K562 (cell line): ENCODE measurements at regions not wholly inside any gene's neighbourhood (a gene's known extent, or its start where the extent isn't known, plus 50 kb on each side); places are given as distances from the start of the nearest gene placed in this dataset.

ENCODE experiments used
- ATAC-seq: fragments of 200-7000 bp; cut with Tn5 transposase; 3 replicates; pipeline ENCODE4 v1.9.1; 2020; ENCODE audit warnings: moderate library complexity
- BruUV-seq: library from RNA; stranded (reverse); fragments of 400-500 nt; replicated peaks from 2 replicates; lab custom pipeline; 2021; lab: Mats Ljungman, UMichigan
- CTCF ChIA-PET: fragments of 300-600 bp; formaldehyde crosslinking; extraction: SDS; loops from one replicate; lab custom pipeline; 2021; ENCODE audit warnings: low intra/inter-chr PET ratio; lab: Yijun Ruan, JAX
- POLR2A ChIA-PET: fragments of 300-600, 350-650 bp; sonication (Branson Sonifier 250); formaldehyde crosslinking; extraction: SDS; loops from one replicate; lab custom pipeline; 2021; ENCODE audit warnings: antibody characterized with exemption, inconsistent platforms; lab: Yijun Ruan, JAX
- DNase-seq, 4 experiments: peaks; one replicate each; pipeline versions ENCODE4 v3.0.0 to v3.0.0-alpha.2; 2011 to 2018; ENCODE audit warnings: low spot score in 3 of 4, mixed read lengths in 3 of 4; ENCODE audit errors: extremely low read depth in 1 of 4
- FAIRE-seq: peaks from 2 replicates; lab custom pipeline; 2011; peaks lifted over from hg19 to GRCh38; lab: Jason Lieb, UNC
- H2AFZ ChIP-seq: 2 replicates; pipeline ENCODE4 v1.6.0; 2011; ENCODE audit warnings: low read depth, low read length, control low read depth, inconsistent platforms
- H3K27ac ChIP-seq: fragments of 200-600 bp; 3 replicates; pipeline ENCODE4 v1.8.0; 2011; ENCODE audit warnings: low read depth, mild to moderate bottlenecking, control low read depth, inconsistent platforms, low read length, moderate library complexity, mixed read lengths; ENCODE audit errors: extremely low read depth
- H3K27me3 ChIP-seq, 2 experiments: fragments of 300-600 bp in 1 of 2; 2 replicates in 1 of 2; 3 replicates in 1 of 2; pipeline versions ENCODE4 v1.6.0 to v1.8.0; 2011; ENCODE audit warnings: inconsistent platforms in 2 of 2, low read length in 2 of 2, mild to moderate bottlenecking in 1 of 2, mixed read lengths in 1 of 2, moderate library complexity in 1 of 2; ENCODE audit not compliant: control insufficient read depth in 2 of 2, insufficient read depth in 2 of 2
- H3K36me3 ChIP-seq: fragments of 300-600 bp; 3 replicates; pipeline ENCODE4 v1.8.0; 2011; ENCODE audit warnings: mild to moderate bottlenecking, low read length, inconsistent platforms; ENCODE audit not compliant: control insufficient read depth, insufficient read depth
- H3K4me1 ChIP-seq, 2 experiments: fragments of 200-600 bp in 1 of 2; replicated peaks in 1 of 2; 2 replicates in 1 of 2; 3 replicates in 1 of 2; pipeline versions ENCODE4 v1.5.1 to v1.8.0; 2011; ENCODE audit warnings: inconsistent platforms in 2 of 2, low read length in 2 of 2, mild to moderate bottlenecking in 1 of 2, mixed read lengths in 1 of 2, moderate library complexity in 1 of 2; ENCODE audit not compliant: control insufficient read depth in 2 of 2, insufficient read depth in 2 of 2
- H3K4me2 ChIP-seq: 2 replicates; pipeline ENCODE4 v1.6.1; 2011; ENCODE audit warnings: low read length, control low read depth, inconsistent platforms, mixed read lengths; ENCODE audit not compliant: insufficient read depth
- H3K4me3 ChIP-seq: fragments of 200-600 bp; sonication (generic), shearing (Covaris generic); 2 replicates; pipeline ENCODE4 v1.5.1; 2016; ENCODE audit warnings: control low read depth, inconsistent platforms
- H3K79me2 ChIP-seq: fragments of 200-600 bp; 3 replicates; pipeline ENCODE4 v1.8.0; 2011; ENCODE audit warnings: low read length, inconsistent platforms; ENCODE audit not compliant: control insufficient read depth, insufficient read depth
- H3K9ac ChIP-seq, 2 experiments: 2 replicates each; pipeline versions ENCODE4 v1.6.0 to v1.6.1; 2011; ENCODE audit warnings: low read depth in 2 of 2, low read length in 2 of 2, control low read depth in 1 of 2, inconsistent platforms in 1 of 2, mild to moderate bottlenecking in 1 of 2, mixed read lengths in 1 of 2; ENCODE audit not compliant: insufficient read depth in 1 of 2
- H3K9me1 ChIP-seq: one replicate; pipeline ENCODE4 v1.6.0; 2011; ENCODE audit warnings: inconsistent platforms, mild to moderate bottlenecking, low read length, moderate library complexity; ENCODE audit not compliant: control insufficient read depth, insufficient read depth
- H3K9me3 ChIP-seq: replicated peaks from 2 replicates; pipeline ENCODE4 v1.5.1; 2011; ENCODE audit warnings: low read depth, low read length, inconsistent platforms; ENCODE audit not compliant: control insufficient read depth, insufficient read depth
- H4K20me1 ChIP-seq: replicated peaks from 2 replicates; pipeline ENCODE4 v1.6.1; 2011; ENCODE audit warnings: low read length, inconsistent platforms, mixed read lengths; ENCODE audit not compliant: control insufficient read depth, insufficient read depth
- ATF7 ChIP-seq: fragments of 450-650 bp; IDR thresholded peaks from 2 replicates; pipeline ENCODE4 v1.7.1; 2014; ENCODE audit warnings: mild to moderate bottlenecking, moderate library complexity
- DIDO1 ChIP-seq: fragments of 450-650 bp; IDR thresholded peaks from 2 replicates; pipeline ENCODE4 v1.6.1; 2016; ENCODE audit warnings: low read depth, missing biosample characterization, missing genetic modification characterization
- ETS2 ChIP-seq: IDR thresholded peaks from 2 replicates; pipeline ENCODE4 v1.6.1; 2016; ENCODE audit warnings: borderline replicate concordance, missing genetic modification characterization, mild to moderate bottlenecking, moderate library complexity, missing compliant biosample characterization; ENCODE audit not compliant: poor library complexity, severe bottlenecking
- FOXK1 ChIP-seq: sonication (generic); formaldehyde crosslinking; IDR thresholded peaks from 2 replicates; pipeline ENCODE4 v1.8.0; 2022; ENCODE audit warnings: missing genetic modification reagents, mild to moderate bottlenecking, borderline replicate concordance
- HMG20B ChIP-seq: fragments of 250-450 bp; sonication (Bioruptor Pico); IDR thresholded peaks from 2 replicates; pipeline ENCODE4 v1.5.0; 2021; ENCODE audit warnings: mild to moderate bottlenecking
- HOMEZ ChIP-seq: fragments of 250-450 bp; sonication (Bioruptor Pico); IDR thresholded peaks from 2 replicates; pipeline ENCODE4 v1.4.0; 2020; ENCODE audit warnings: mild to moderate bottlenecking, moderate library complexity
- NCOA4 ChIP-seq: fragments of 450-650 bp; IDR thresholded peaks from 2 replicates; pipeline ENCODE4 v1.6.1; 2018; ENCODE audit warnings: mild to moderate bottlenecking; ENCODE audit not compliant: partially characterized antibody
- SFPQ ChIP-seq: fragments of 200-400 bp; formaldehyde crosslinking; IDR thresholded peaks from 2 replicates; pipeline ENCODE4 v1.6.1; 2017; ENCODE audit warnings: mild to moderate bottlenecking, low read depth, low read length, moderate library complexity
- ZNF583 ChIP-seq: fragments of 250-450 bp; sonication (Bioruptor Pico); IDR thresholded peaks from 2 replicates; pipeline ENCODE4 v1.4.0; 2020
- in situ Hi-C: fragments of 300-500 bp; cut with MboI; formaldehyde crosslinking; loops from 4 replicates; pipeline ENCODE4 v1.15.0; 2018; ENCODE audit warnings: inconsistent platforms, mixed read lengths
- intact Hi-C: fragments of 100-400 bp; cut with micrococcal nuclease; formaldehyde crosslinking; loops from 2 replicates; pipeline ENCODE4 v1.14.2; 2022

DNA sequence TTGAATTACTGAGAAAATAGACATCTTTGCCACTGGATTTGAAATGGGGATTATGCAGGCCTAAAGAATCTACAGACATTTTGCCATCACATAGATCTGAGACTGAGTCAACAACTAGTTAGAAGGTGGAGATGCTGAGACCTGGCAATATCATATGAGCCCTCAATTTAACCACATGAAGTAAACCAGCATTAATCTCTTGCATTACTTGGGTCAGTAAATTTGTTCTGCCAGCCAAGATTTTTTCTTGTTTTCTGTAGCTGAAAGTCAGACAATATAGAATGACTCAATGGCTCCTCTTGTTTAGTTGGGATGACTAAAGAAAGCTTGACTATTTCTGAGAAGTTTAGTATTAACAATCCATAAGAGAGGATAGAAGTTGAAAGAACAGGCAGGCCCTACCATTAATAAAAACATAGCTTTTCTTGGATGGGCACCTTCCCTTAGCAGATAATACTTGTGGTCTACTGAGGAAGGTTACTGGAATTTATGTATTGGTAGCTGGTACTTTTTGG lies 396.7 kb upstream of the SORCS1 start:
- in situ Hi-C loops: no loop called here
- no peak overlapping the region for H3K4me2 ChIP-seq
- H3K4me1 ChIP-seq: no peaks in the 10 kb centered on the region
- intact Hi-C loops: no loop called here
- H3K79me2 ChIP-seq: no peaks in the 10 kb centered on the region
- no peak overlapping the region for H3K27ac ChIP-seq
- no peaks in the 10 kb centered on the region for H3K36me3 ChIP-seq
- H4K20me1 ChIP-seq: no peaks in the 10 kb centered on the region
- H3K9me1 ChIP-seq: no peaks in the 10 kb centered on the region
- DNase-seq: no peak
- H3K27me3 ChIP-seq: no peaks in the 10 kb centered on the region
- ChIA-PET CTCF (no interaction called here), POLR2A (no interaction called here)
- no TSS peak for BruUV-seq
- no peak for ATAC-seq
- no peak overlapping the region for H3K4me3 ChIP-seq
- H3K9me3 ChIP-seq: no peaks in the 10 kb centered on the region
- H2AFZ ChIP-seq: no peak overlapping the region
- no peak overlapping the region for H3K9ac ChIP-seq
- no peak for FAIRE-seq
- no peak for TF ChIP-seq NCOA4
- TF ChIP-seq HOMEZ (CRISPR knock-in tag): no peak
- no peak for TF ChIP-seq HMG20B
- TF ChIP-seq ATF7: no peak
- TF ChIP-seq DIDO1 (tag): no peak
- no peak for TF ChIP-seq ZNF583
- TF ChIP-seq SFPQ: no peak
- no peak for TF ChIP-seq FOXK1 (CRISPR knock-in tag)
- no peak for TF ChIP-seq ETS2 (tag)
